HCT116 (cell line): ENCODE measurements at regions not wholly inside any gene's neighbourhood (a gene's known extent, or its start where the extent isn't known, plus 50 kb on each side); places are given as distances from the start of the nearest gene placed in this dataset.

ENCODE experiments used
- ATAC-seq: fragments of 200-7000 bp; cut with Tn5 transposase; 2 replicates; pipeline ENCODE4 v1.9.1; 2020; ENCODE audit warnings: mild to moderate bottlenecking, moderate library complexity
- BruUV-seq: library from RNA; stranded (reverse); fragments of 400-500 nt; replicated peaks from 2 replicates; lab custom pipeline; 2021; lab: Mats Ljungman, UMichigan
- CTCF ChIA-PET: fragments of 300-600 bp; sonication (Branson Sonifier 250); formaldehyde crosslinking; loops from one replicate; lab custom pipeline; 2021; ENCODE audit warnings: antibody characterized with exemption; lab: Charles Lee
- POLR2A ChIA-PET: fragments of 300-600, 350-600 bp; sonication (Branson Sonifier 250); formaldehyde crosslinking; loops from one replicate; lab custom pipeline; 2021; ENCODE audit warnings: antibody characterized with exemption; lab: Charles Lee
- RAD21 ChIA-PET, 2 experiments: fragments of 300-600 bp; sonication (Branson Sonifier 250); formaldehyde crosslinking; loops; one replicate each; lab custom pipeline; 2023; ENCODE audit warnings: low total read pairs in 2 of 2; ENCODE audit not compliant: uncharacterized antibody in 2 of 2, unreplicated experiment in 2 of 2, low non-redundant PET in 1 of 2; lab: Charles Lee
- DNase-seq: peaks from one replicate; pipeline ENCODE4 v3.0.0-alpha.2; 2010; ENCODE audit warnings: low read depth, low spot score
- H2AFZ ChIP-seq: fragments of 200-600 bp; shearing (Covaris generic), sonication (generic); 2 replicates; pipeline ENCODE4 v1.6.1; 2017; ENCODE audit warnings: low read depth, mixed run types, mixed read lengths, antibody characterized with exemption, low read length; ENCODE audit not compliant: poor library complexity, severe bottlenecking
- H3K27ac ChIP-seq: 2 replicates; pipeline ENCODE4 v1.5.1; 2012; ENCODE audit warnings: low read depth, low read length
- H3K27me3 ChIP-seq: fragments of 200-600 bp; sonication (generic); 2 replicates; pipeline ENCODE4 v1.6.1; 2016; ENCODE audit warnings: mixed run types, low read length, mixed read lengths; ENCODE audit not compliant: insufficient read depth
- H3K36me3 ChIP-seq, 2 experiments: fragments of 200-500 bp in 1 of 2; fragments of 200-600 bp in 1 of 2; sonication (Bioruptor generic) in 1 of 2; sonication (generic) in 1 of 2; 2 replicates each; pipeline versions ENCODE4 v1.5.1 to v1.6.1; 2014 to 2016; ENCODE audit warnings: low read length in 2 of 2, inconsistent platforms in 1 of 2, mixed read lengths in 1 of 2, mixed run types in 1 of 2; ENCODE audit not compliant: insufficient read depth in 2 of 2, control insufficient read depth in 1 of 2
- H3K4me1 ChIP-seq, 2 experiments: fragments of 200-600 bp in 1 of 2; sonication (generic) in 1 of 2; 2 replicates each; pipeline versions ENCODE4 v1.5.1 to v1.6.1; 2012 to 2017; ENCODE audit warnings: low read length in 2 of 2, inconsistent platforms in 1 of 2, mild to moderate bottlenecking in 1 of 2, mixed read lengths in 1 of 2, mixed run types in 1 of 2, moderate library complexity in 1 of 2; ENCODE audit not compliant: insufficient read depth in 2 of 2, control insufficient read depth in 1 of 2
- H3K4me2 ChIP-seq: fragments of 200-600 bp; sonication (generic); 2 replicates; pipeline ENCODE4 v1.6.1; 2017; ENCODE audit warnings: mixed run types, low read length, mixed read lengths
- H3K4me3 ChIP-seq, 2 experiments: fragments of 200-600 bp in 1 of 2; sonication (generic) in 1 of 2; replicated peaks in 1 of 2; 2 replicates each; pipeline ENCODE4 v1.5.1; 2011 to 2016; ENCODE audit warnings: low read length in 2 of 2, control low read depth in 1 of 2, low read depth in 1 of 2, mild to moderate bottlenecking in 1 of 2, mixed read lengths in 1 of 2, mixed run types in 1 of 2
- H3K79me2 ChIP-seq: fragments of 200-600 bp; sonication (generic); 2 replicates; pipeline ENCODE4 v1.6.1; 2017; ENCODE audit warnings: mild to moderate bottlenecking, mixed run types, low read length, moderate library complexity, mixed read lengths; ENCODE audit not compliant: insufficient read depth
- H3K9ac ChIP-seq: fragments of 200-600 bp; sonication (generic); 2 replicates; pipeline ENCODE4 v1.6.1; 2016; ENCODE audit warnings: low read length, mixed read lengths
- H3K9me2 ChIP-seq: fragments of 200-600 bp; sonication (generic), shearing (Covaris generic); 2 replicates; pipeline ENCODE4 v1.6.1; 2017; ENCODE audit warnings: mixed run types, mild to moderate bottlenecking, moderate library complexity; ENCODE audit not compliant: insufficient read depth
- H3K9me3 ChIP-seq, 2 experiments: fragments of 200-500 bp in 1 of 2; fragments of 200-600 bp in 1 of 2; sonication (Bioruptor generic) in 1 of 2; sonication (generic) in 1 of 2; 2 replicates each; pipeline ENCODE4 v1.6.1; 2014 to 2017; ENCODE audit warnings: low read length in 2 of 2, mixed read lengths in 2 of 2, inconsistent platforms in 1 of 2, low read depth in 1 of 2, mild to moderate bottlenecking in 1 of 2, mixed run types in 1 of 2, moderate library complexity in 1 of 2; ENCODE audit not compliant: control insufficient read depth in 1 of 2, insufficient read depth in 1 of 2
- H4K20me1 ChIP-seq: fragments of 200-600 bp; sonication (generic), shearing (Covaris generic); 2 replicates; pipeline ENCODE4 v1.6.1; 2017; ENCODE audit warnings: mixed run types, mild to moderate bottlenecking, moderate library complexity; ENCODE audit not compliant: insufficient read depth
- EGR1 ChIP-seq: IDR thresholded peaks from 2 replicates; pipeline ENCODE4 v1.6.1; 2012; ENCODE audit warnings: low read depth
- ELF1 ChIP-seq: IDR thresholded peaks from 2 replicates; pipeline ENCODE4 v1.6.1; 2012; ENCODE audit warnings: low read depth, borderline replicate concordance
- FOSL1 ChIP-seq: IDR thresholded peaks from 2 replicates; pipeline ENCODE4 v1.6.1; 2012; ENCODE audit warnings: low read depth
- JUND ChIP-seq: IDR thresholded peaks from 2 replicates; pipeline ENCODE4 v1.6.1; 2012
- POLR2AphosphoS5 ChIP-seq: IDR thresholded peaks from 2 replicates; pipeline ENCODE4 v1.6.1; 2011; ENCODE audit warnings: mild to moderate bottlenecking, low read depth, low read length, moderate library complexity
- REST ChIP-seq: IDR thresholded peaks from 2 replicates; pipeline ENCODE4 v1.6.1; 2012; ENCODE audit warnings: low read depth
- SP1 ChIP-seq: IDR thresholded peaks from 2 replicates; pipeline ENCODE4 v1.6.1; 2012; ENCODE audit warnings: low read depth
- ZBTB33 ChIP-seq: IDR thresholded peaks from 2 replicates; pipeline ENCODE4 v1.6.1; 2011; ENCODE audit warnings: mild to moderate bottlenecking, low read length, moderate library complexity; ENCODE audit not compliant: insufficient replicate concordance; ENCODE audit errors: extremely low read depth
- intact Hi-C: fragments of 100-400 bp; cut with micrococcal nuclease; formaldehyde crosslinking; loops from 2 replicates; pipeline ENCODE4 v1.10.0; 2022

- BruUV-seq = no TSS peak
- ChIA-PET RAD21 (no interaction called here), POLR2A (no interaction called here), CTCF (no interaction called here)
- no peak overlapping the region for H3K9ac ChIP-seq
- intact Hi-C loops = no loop called here
- H3K4me3 ChIP-seq = no peak overlapping the region
- no peak overlapping the region for H3K4me2 ChIP-seq
- no peaks in the 10 kb centered on the region for H3K36me3 ChIP-seq
- H3K27ac ChIP-seq = no peak overlapping the region
- no peaks in the 10 kb centered on the region for H3K79me2 ChIP-seq
- H3K4me1 ChIP-seq = peaks cover 0 to 5% of the 10 kb centered on the region in 2 experiments; a peak in 1 of 4 replicates
- no peaks in the 10 kb centered on the region for H3K27me3 ChIP-seq
- DNase-seq = no peak
- ATAC-seq = no peak
- TF ChIP-seq FOSL1 (no peak), JUND (no peak), ZBTB33 (no peak), REST (no peak), EGR1 (no peak), POLR2AphosphoS5 (no peak), ELF1 (no peak), SP1 (no peak)
- no peaks in the 10 kb centered on the region for H4K20me1 ChIP-seq
- no peak overlapping the region for H2AFZ ChIP-seq
- H3K9me2 ChIP-seq = no peaks in the 10 kb centered on the region; the same call in 1 of the 2 replicates
- H3K9me3 ChIP-seq = no peaks in the 10 kb centered on the region
Observed at GRCh38 chr3:182414586-182414985, 378.7 kb upstream of the ATP11B start.
